Limb (tissue), 2 donors: ENCODE measurements at regions not wholly inside any gene's neighbourhood (a gene's known extent, or its start where the extent isn't known, plus 50 kb on each side); places are given as distances from the start of the nearest gene placed in this dataset.

Source experiments
- DNase-seq, 2 donors: peaks; one replicate each; pipeline ENCODE4 v3.0.0-alpha.2; 2016; ENCODE audit errors: extremely low spot score in 2 of 2

GRCh38 chr14:62253911-62254310, 491.7 kb downstream of the SNAPC1 start:
- no peak for DNase-seq

- DNase-seq, result no peak
These were observed 507.0 kb downstream of the SNAPC1 start for GRCh38 chr14:62269204-62269603.

- no peak for DNase-seq
These were observed 508.0 kb downstream of the SNAPC1 start for GRCh38 chr14:62270236-62270635.

- no peak for DNase-seq
These were observed 518.1 kb downstream of the SNAPC1 start for GRCh38 chr14:62280366-62280765.

GRCh38 chr14:62283837-62284236, 521.6 kb downstream of the SNAPC1 start:
- DNase-seq, result no peak

GRCh38 chr14:62289471-62289870, 527.3 kb downstream of the SNAPC1 start:
- no peak for DNase-seq

GRCh38 chr14:62301080-62301479, 538.9 kb downstream of the SNAPC1 start:
- DNase-seq, result no peak

- DNase-seq, result no peak
These were observed 539.7 kb downstream of the SNAPC1 start for GRCh38 chr14:62301911-62302310.

GRCh38 chr14:62303437-62303836, 541.2 kb downstream of the SNAPC1 start:
- DNase-seq, result no peak

- no peak for DNase-seq
These were observed 542.0 kb downstream of the SNAPC1 start for GRCh38 chr14:62304257-62304656.

- DNase-seq, result no peak
These were observed 545.6 kb downstream of the SNAPC1 start for GRCh38 chr14:62307844-62308243.

GRCh38 chr14:62308316-62308715, 546.1 kb downstream of the SNAPC1 start:
- no peak for DNase-seq

GRCh38 chr14:62308891-62309290, 546.7 kb downstream of the SNAPC1 start:
- no peak for DNase-seq

GRCh38 chr14:62313212-62313611, 551.0 kb downstream of the SNAPC1 start:
- DNase-seq, result no peak

- DNase-seq, result no peak
These were observed 552.0 kb downstream of the SNAPC1 start for GRCh38 chr14:62314221-62314620.

GRCh38 chr14:62314871-62315270, 552.7 kb downstream of the SNAPC1 start:
- no peak for DNase-seq

GRCh38 chr14:62315631-62316030, 553.4 kb downstream of the SNAPC1 start:
- no peak for DNase-seq

GRCh38 chr14:62322216-62322615, 560.0 kb downstream of the SNAPC1 start:
- no peak for DNase-seq

- no peak for DNase-seq
These were observed 567.2 kb downstream of the SNAPC1 start for GRCh38 chr14:62329427-62329826.

- DNase-seq, result no peak
These were observed 585.4 kb downstream of the SNAPC1 start for GRCh38 chr14:62347562-62348011.

GRCh38 chr14:62357362-62357761, 595.1 kb downstream of the SNAPC1 start:
- DNase-seq, result no peak

- DNase-seq, result no peak
These were observed 601.9 kb downstream of the SNAPC1 start for GRCh38 chr14:62364161-62364560.

- no peak for DNase-seq
These were observed 602.6 kb downstream of the SNAPC1 start for GRCh38 chr14:62364800-62365280.

GRCh38 chr14:62369919-62370560, 607.8 kb downstream of the SNAPC1 start:
- DNase-seq, result no peak
